IMR-90 (cell line): ENCODE measurements at regions not wholly inside any gene's neighbourhood (a gene's known extent, or its start where the extent isn't known, plus 50 kb on each side); places are given as distances from the start of the nearest gene placed in this dataset.

Experiments used
- ATAC-seq: fragments of 200-7000 bp; cut with Tn5 transposase; 2 replicates; pipeline ENCODE4 v1.9.1; 2020; ENCODE audit warnings: low read depth, mild to moderate bottlenecking, moderate library complexity
- BruUV-seq: library from RNA; stranded (reverse); fragments of 400-500 nt; replicated peaks from 2 replicates; lab custom pipeline; 2021; lab: Mats Ljungman, UMichigan
- CTCF ChIA-PET: fragments of 300-600 bp; formaldehyde crosslinking; extraction: SDS; loops from one replicate; lab custom pipeline; 2021; ENCODE audit warnings: antibody characterized with exemption; lab: Yijun Ruan, JAX
- POLR2A ChIA-PET: fragments of 300-600 bp; sonication (Branson Sonifier 250); formaldehyde crosslinking; loops from one replicate; lab custom pipeline; 2022; ENCODE audit warnings: antibody characterized with exemption; ENCODE audit not compliant: unreplicated experiment; lab: Charles Lee
- DNase-seq: peaks from one replicate; pipeline ENCODE4 v3.0.0; 2013
- H2AFZ ChIP-seq: replicated peaks from 2 replicates; pipeline ENCODE3; 2013; ENCODE audit warnings: low read length, mild to moderate bottlenecking; ENCODE audit not compliant: poor library complexity
- H2AK5ac ChIP-seq: 2 replicates; pipeline ENCODE4 v1.6.1; 2013; ENCODE audit warnings: low read depth, low read length, inconsistent platforms
- H2AK9ac ChIP-seq: replicated peaks from 2 replicates; pipeline ENCODE3; 2013; ENCODE audit warnings: mild to moderate bottlenecking, low read depth, low read length, moderate library complexity; ENCODE audit not compliant: poor library complexity
- H2BK120ac ChIP-seq: 2 replicates; pipeline ENCODE4 v1.6.1; 2013; ENCODE audit warnings: low read depth, low read length, inconsistent platforms
- H2BK15ac ChIP-seq: 3 replicates; pipeline ENCODE4 v1.6.1; 2013; ENCODE audit warnings: low read depth, low read length, inconsistent platforms
- H2BK20ac ChIP-seq: 2 replicates; pipeline ENCODE4 v1.6.1; 2013; ENCODE audit warnings: low read depth, mild to moderate bottlenecking, inconsistent platforms, low read length, moderate library complexity
- H2BK5ac ChIP-seq: 2 replicates; pipeline ENCODE4 v1.6.1; 2013; ENCODE audit warnings: mild to moderate bottlenecking, low read depth, low read length, inconsistent platforms; ENCODE audit not compliant: poor library complexity, severe bottlenecking
- H3K14ac ChIP-seq: replicated peaks from 2 replicates; pipeline ENCODE4 v1.6.1; 2013; ENCODE audit warnings: low read depth, low read length, inconsistent platforms
- H3K18ac ChIP-seq: 2 replicates; pipeline ENCODE4 v1.6.1; 2013; ENCODE audit warnings: low read depth, low read length, control low read depth
- H3K23ac ChIP-seq: 2 replicates; pipeline ENCODE4 v1.6.1; 2013; ENCODE audit warnings: low read depth, low read length, inconsistent platforms
- H3K27ac ChIP-seq: 2 replicates; pipeline ENCODE4 v1.5.1; 2013; ENCODE audit warnings: mild to moderate bottlenecking, control low read depth, low read length; ENCODE audit not compliant: insufficient read depth
- H3K27me3 ChIP-seq: 2 replicates; pipeline ENCODE4 v1.6.1; 2013; ENCODE audit warnings: low read length; ENCODE audit not compliant: control insufficient read depth, insufficient read depth
- H3K36me3 ChIP-seq: 2 replicates; pipeline ENCODE4 v1.6.1; 2013; ENCODE audit warnings: low read length, mixed read lengths; ENCODE audit not compliant: control insufficient read depth, insufficient read depth
- H3K4ac ChIP-seq: 2 replicates; pipeline ENCODE4 v1.6.1; 2013; ENCODE audit warnings: low read depth, low read length, inconsistent platforms
- H3K4me1 ChIP-seq: 2 replicates; pipeline ENCODE4 v1.6.1; 2013; ENCODE audit warnings: low read length, mixed read lengths; ENCODE audit not compliant: control insufficient read depth, insufficient read depth
- H3K4me2 ChIP-seq: 2 replicates; pipeline ENCODE4 v1.6.1; 2013; ENCODE audit warnings: low read depth, mild to moderate bottlenecking, control low read depth, low read length, moderate library complexity
- H3K4me3 ChIP-seq: 2 replicates; pipeline ENCODE4 v1.5.1; 2013; ENCODE audit warnings: low read depth, mild to moderate bottlenecking, control low read depth, low read length, moderate library complexity; ENCODE audit not compliant: insufficient read depth
- H3K56ac ChIP-seq: 2 replicates; pipeline ENCODE4 v1.6.1; 2013; ENCODE audit warnings: low read length, inconsistent platforms; ENCODE audit not compliant: insufficient read depth; ENCODE audit errors: extremely low read depth
- H3K79me1 ChIP-seq, 2 experiments: 2 replicates each; pipeline ENCODE4 v1.6.1; 2013; ENCODE audit warnings: low read length in 2 of 2, inconsistent platforms in 1 of 2, low read depth in 1 of 2
- H3K9ac ChIP-seq: 2 replicates; pipeline ENCODE4 v1.6.1; 2013; ENCODE audit warnings: low read depth, low read length, control low read depth
- H3K9me1 ChIP-seq: 2 replicates; pipeline ENCODE4 v1.6.1; 2013; ENCODE audit warnings: low read length, inconsistent platforms; ENCODE audit not compliant: insufficient read depth
- H3K9me3 ChIP-seq: 2 replicates; pipeline ENCODE4 v1.6.1; 2013; ENCODE audit warnings: low read length; ENCODE audit not compliant: control insufficient read depth, insufficient read depth
- H4K20me1 ChIP-seq: 2 replicates; pipeline ENCODE4 v1.6.1; 2013; ENCODE audit warnings: low read length, inconsistent platforms; ENCODE audit not compliant: insufficient read depth
- H4K5ac ChIP-seq: 2 replicates; pipeline ENCODE4 v1.6.1; 2013; ENCODE audit warnings: mild to moderate bottlenecking, low read depth, low read length, control low read depth
- H4K8ac ChIP-seq, 2 experiments: 2 replicates each; pipeline ENCODE4 v1.6.1; 2013; ENCODE audit warnings: low read depth in 2 of 2, low read length in 2 of 2, control low read depth in 1 of 2, inconsistent platforms in 1 of 2
- H4K91ac ChIP-seq: 2 replicates; pipeline ENCODE4 v1.6.1; 2013; ENCODE audit warnings: low read depth, low read length, inconsistent platforms; ENCODE audit not compliant: insufficient read depth
- BHLHE40 ChIP-seq: fragments of 150-350 bp; IDR thresholded peaks from 2 replicates; pipeline ENCODE4 v1.6.1; 2016; ENCODE audit warnings: mild to moderate bottlenecking, low read depth, low read length
- CEBPB ChIP-seq: IDR thresholded peaks from 2 replicates; pipeline ENCODE4 v1.6.1; 2012; ENCODE audit warnings: low read depth, low read length, improper control_type of control experiment
- CHD1 ChIP-seq: IDR thresholded peaks from 2 replicates; pipeline ENCODE4 v1.6.1; 2012; ENCODE audit warnings: low read depth, low read length, improper control_type of control experiment
- FOS ChIP-seq: fragments of 150-350 bp; IDR thresholded peaks from 2 replicates; pipeline ENCODE4 v1.6.1; 2016; ENCODE audit warnings: low read depth, low read length
- MAFK ChIP-seq: IDR thresholded peaks from 2 replicates; pipeline ENCODE4 v1.6.1; 2012; ENCODE audit warnings: low read depth, low read length, improper control_type of control experiment
- MAZ ChIP-seq: IDR thresholded peaks from 2 replicates; pipeline ENCODE4 v1.6.1; 2012; ENCODE audit warnings: low read depth, mild to moderate bottlenecking, low read length, improper control_type of control experiment, moderate library complexity, borderline replicate concordance
- MXI1 ChIP-seq: IDR thresholded peaks from 2 replicates; pipeline ENCODE4 v1.6.1; 2012; ENCODE audit warnings: low read depth, mild to moderate bottlenecking, low read length, moderate library complexity, borderline replicate concordance
- NFE2L2 ChIP-seq: fragments of 150-350 bp; IDR thresholded peaks from 2 replicates; pipeline ENCODE4 v1.6.1; 2016; ENCODE audit warnings: low read depth, mild to moderate bottlenecking, low read length
- POLR2A ChIP-seq: IDR thresholded peaks from 2 replicates; pipeline ENCODE4 v1.6.1; 2012; ENCODE audit warnings: mild to moderate bottlenecking, low read depth, low read length
- RAD21 ChIP-seq: IDR thresholded peaks from 2 replicates; pipeline ENCODE4 v1.6.1; 2012; ENCODE audit warnings: low read length, improper control_type of control experiment
- RCOR1 ChIP-seq: IDR thresholded peaks from 2 replicates; pipeline ENCODE4 v1.6.1; 2012; ENCODE audit warnings: mild to moderate bottlenecking, low read length, improper control_type of control experiment; ENCODE audit not compliant: insufficient replicate concordance
- RFX5 ChIP-seq: IDR thresholded peaks from 2 replicates; pipeline ENCODE4 v1.8.0; 2012; ENCODE audit warnings: low read depth, mild to moderate bottlenecking, low read length, moderate library complexity
- SMC3 ChIP-seq: fragments of 150-350 bp; IDR thresholded peaks from 2 replicates; pipeline ENCODE4 v1.6.1; 2016; ENCODE audit warnings: low read depth, mild to moderate bottlenecking, antibody characterized with exemption, low read length, moderate library complexity
- WGBS, 2 experiments: methylation state at CpG; one replicate each; pipeline versions ENCODE4 v1.1.5 to v1.1.7; 2013; ENCODE audit warnings: missing lambda C conversion rate in 2 of 2; ENCODE audit not compliant: insufficient read length in 1 of 2; ENCODE audit errors: extremely low coverage in 2 of 2; 5-methylcytosine and 5-hydroxymethylcytosine counted together
- dilution Hi-C: fragments of 300-500 bp; cut with HindIII; formaldehyde crosslinking; loops from one replicate; pipeline ENCODE4 v1.14.3; 2018; ENCODE audit warnings: low sequenced_read_pairs; ENCODE audit not compliant: unreplicated experiment
- in situ Hi-C: fragments of 300-500 bp; cut with MboI; formaldehyde crosslinking; loops from 3 replicates; pipeline ENCODE4 v1.14.3; 2019; ENCODE audit warnings: low sequenced_read_pairs, inconsistent platforms, mixed read lengths
- intact Hi-C: fragments of 100-400 bp; cut with micrococcal nuclease; formaldehyde crosslinking; loops from 2 replicates; pipeline ENCODE4 v1.10.0; 2022
- TF ChIP-seq, protein P1 (sequence below): fragments of 150-350 bp; IDR thresholded peaks from 2 replicates; pipeline ENCODE4 v1.6.1; 2016; ENCODE audit warnings: low read depth, mild to moderate bottlenecking, low read length, moderate library complexity, borderline replicate concordance
- TF ChIP-seq, protein P2 (sequence below): conservative IDR thresholded peaks from 2 replicates; pipeline ENCODE4 v1.5.1; 2012; ENCODE audit warnings: mild to moderate bottlenecking, low read depth, low read length, improper control_type of control experiment
- TF ChIP-seq, protein P3 (sequence below): fragments of 150-350 bp; IDR thresholded peaks from 2 replicates; pipeline ENCODE4 v1.6.1; 2017; ENCODE audit warnings: mild to moderate bottlenecking, antibody characterized with exemption, low read length, low read depth

DNA sequence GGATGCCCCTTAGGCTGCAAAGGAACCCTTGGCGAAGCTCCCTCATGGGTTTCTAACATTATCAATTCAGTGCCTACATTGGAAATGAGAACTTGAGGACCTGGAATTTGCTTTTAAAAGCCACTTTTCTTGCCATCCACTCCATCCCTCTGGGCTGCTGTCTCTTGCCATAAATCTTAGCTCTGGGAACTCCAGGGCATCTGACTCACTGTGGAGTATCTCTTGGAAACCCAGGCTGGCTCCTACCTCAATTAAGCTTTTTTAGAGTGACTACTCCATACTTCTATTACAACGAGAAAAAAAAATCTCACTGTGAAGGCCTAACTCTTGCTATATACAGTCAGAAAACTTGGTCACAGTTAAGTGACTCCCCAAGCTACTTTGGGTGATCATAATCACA is 227.2 kb upstream of the SETBP1 start:
- Histone ChIP-seq H4K8ac (no peak overlapping the region), H3K4me2 (no peak overlapping the region), H2BK120ac (no peak overlapping the region), H3K4me3 (no peak overlapping the region), H3K27me3 (no peaks in the 10 kb centered on the region), H3K79me1 (no peaks in the 10 kb centered on the region), H2BK15ac (no peak overlapping the region), H3K23ac (no peak overlapping the region), H4K5ac (no peak overlapping the region), H3K18ac (no peak overlapping the region), H2AK5ac (no peak overlapping the region), H3K36me3 (no peaks in the 10 kb centered on the region), H2BK5ac (no peak overlapping the region), H3K14ac (no peak overlapping the region), H3K9me3 (no peaks in the 10 kb centered on the region), H3K9ac (no peak overlapping the region), H3K4ac (no peak overlapping the region), H2AFZ (no peak overlapping the region), H4K20me1 (no peaks in the 10 kb centered on the region), H3K9me1 (no peaks in the 10 kb centered on the region), H2BK20ac (no peak overlapping the region), H3K27ac (no peak overlapping the region), H2AK9ac (no peak overlapping the region), H3K56ac (no peak overlapping the region), H4K91ac (no peak overlapping the region), H3K4me1 (no peaks in the 10 kb centered on the region)
- ChIA-PET CTCF (no interaction called here), POLR2A (no interaction called here)
- dilution Hi-C loops (no loop called here), in situ Hi-C loops (no loop called here), intact Hi-C loops (no loop called here)
- 40% methylated on average over 1 of the region's 2 CpGs; no CpG with 5 or more reads in 1 of the 2 experiments for WGBS, 2 experiments
- no TSS peak for BruUV-seq
- ATAC-seq (no peak), DNase-seq (no peak)
- no peak for TF ChIP-seq RCOR1
- no peak for TF ChIP-seq NFE2L2
- TF ChIP-seq, protein P1, sequence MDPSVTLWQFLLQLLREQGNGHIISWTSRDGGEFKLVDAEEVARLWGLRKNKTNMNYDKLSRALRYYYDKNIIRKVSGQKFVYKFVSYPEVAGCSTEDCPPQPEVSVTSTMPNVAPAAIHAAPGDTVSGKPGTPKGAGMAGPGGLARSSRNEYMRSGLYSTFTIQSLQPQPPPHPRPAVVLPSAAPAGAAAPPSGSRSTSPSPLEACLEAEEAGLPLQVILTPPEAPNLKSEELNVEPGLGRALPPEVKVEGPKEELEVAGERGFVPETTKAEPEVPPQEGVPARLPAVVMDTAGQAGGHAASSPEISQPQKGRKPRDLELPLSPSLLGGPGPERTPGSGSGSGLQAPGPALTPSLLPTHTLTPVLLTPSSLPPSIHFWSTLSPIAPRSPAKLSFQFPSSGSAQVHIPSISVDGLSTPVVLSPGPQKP = no peak
- TF ChIP-seq, protein P2, sequence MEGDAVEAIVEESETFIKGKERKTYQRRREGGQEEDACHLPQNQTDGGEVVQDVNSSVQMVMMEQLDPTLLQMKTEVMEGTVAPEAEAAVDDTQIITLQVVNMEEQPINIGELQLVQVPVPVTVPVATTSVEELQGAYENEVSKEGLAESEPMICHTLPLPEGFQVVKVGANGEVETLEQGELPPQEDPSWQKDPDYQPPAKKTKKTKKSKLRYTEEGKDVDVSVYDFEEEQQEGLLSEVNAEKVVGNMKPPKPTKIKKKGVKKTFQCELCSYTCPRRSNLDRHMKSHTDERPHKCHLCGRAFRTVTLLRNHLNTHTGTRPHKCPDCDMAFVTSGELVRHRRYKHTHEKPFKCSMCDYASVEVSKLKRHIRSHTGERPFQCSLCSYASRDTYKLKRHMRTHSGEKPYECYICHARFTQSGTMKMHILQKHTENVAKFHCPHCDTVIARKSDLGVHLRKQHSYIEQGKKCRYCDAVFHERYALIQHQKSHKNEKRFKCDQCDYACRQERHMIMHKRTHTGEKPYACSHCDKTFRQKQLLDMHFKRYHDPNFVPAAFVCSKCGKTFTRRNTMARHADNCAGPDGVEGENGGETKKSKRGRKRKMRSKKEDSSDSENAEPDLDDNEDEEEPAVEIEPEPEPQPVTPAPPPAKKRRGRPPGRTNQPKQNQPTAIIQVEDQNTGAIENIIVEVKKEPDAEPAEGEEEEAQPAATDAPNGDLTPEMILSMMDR = no peak
- no peak for TF ChIP-seq CEBPB
- TF ChIP-seq MAZ = no peak
- TF ChIP-seq MXI1 = no peak
- no peak for TF ChIP-seq RFX5
- no peak for TF ChIP-seq MAFK
- TF ChIP-seq BHLHE40 = no peak
- TF ChIP-seq, protein P3, sequence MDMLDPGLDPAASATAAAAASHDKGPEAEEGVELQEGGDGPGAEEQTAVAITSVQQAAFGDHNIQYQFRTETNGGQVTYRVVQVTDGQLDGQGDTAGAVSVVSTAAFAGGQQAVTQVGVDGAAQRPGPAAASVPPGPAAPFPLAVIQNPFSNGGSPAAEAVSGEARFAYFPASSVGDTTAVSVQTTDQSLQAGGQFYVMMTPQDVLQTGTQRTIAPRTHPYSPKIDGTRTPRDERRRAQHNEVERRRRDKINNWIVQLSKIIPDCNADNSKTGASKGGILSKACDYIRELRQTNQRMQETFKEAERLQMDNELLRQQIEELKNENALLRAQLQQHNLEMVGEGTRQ = no peak
- no peak for TF ChIP-seq FOS
- no peak for TF ChIP-seq CHD1
- no peak for TF ChIP-seq POLR2A
- no peak for TF ChIP-seq RAD21
- no peak for TF ChIP-seq SMC3
